ES-I3 (cell line): ENCODE measurements at regions not wholly inside any gene's neighbourhood (a gene's known extent, or its start where the extent isn't known, plus 50 kb on each side); places are given as distances from the start of the nearest gene placed in this dataset.

Experiments used
- H3K36me3 ChIP-seq: 2 replicates; pipeline ENCODE4 v1.6.1; 2013; ENCODE audit warnings: mild to moderate bottlenecking, low read length, control low read depth, moderate library complexity; ENCODE audit not compliant: insufficient read depth
- H3K4me1 ChIP-seq: 2 replicates; pipeline ENCODE4 v1.6.1; 2013; ENCODE audit warnings: mild to moderate bottlenecking, control low read depth, low read length; ENCODE audit not compliant: insufficient read depth
- H3K9ac ChIP-seq: 2 replicates; pipeline ENCODE4 v1.6.1; 2013; ENCODE audit warnings: low read depth, mild to moderate bottlenecking, low read length, moderate library complexity
- H3K9me3 ChIP-seq: 2 replicates; pipeline ENCODE4 v1.6.1; 2013; ENCODE audit warnings: mild to moderate bottlenecking, low read length, moderate library complexity; ENCODE audit not compliant: control insufficient read depth, insufficient read depth

DNA sequence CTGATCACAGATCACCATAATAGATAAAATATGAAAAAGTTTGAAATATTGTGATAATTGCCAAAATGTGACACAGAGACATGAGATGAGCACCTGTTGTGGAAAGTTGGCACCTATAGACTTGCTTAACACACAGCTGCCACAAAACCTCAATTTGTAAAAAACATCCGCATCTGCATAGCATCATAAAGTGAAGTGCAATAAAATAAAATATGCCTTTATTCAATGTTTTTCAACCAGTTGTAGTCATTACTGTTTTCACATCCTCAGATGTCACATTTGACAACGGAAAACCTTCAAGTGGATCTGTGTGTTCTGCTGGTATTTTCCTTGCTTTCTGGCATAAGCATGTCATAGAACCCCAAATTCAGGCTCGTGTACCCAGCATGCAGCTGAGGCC is 50.2 kb upstream of the IFNGR1 start:
- Histone ChIP-seq H3K9ac (no peak overlapping the region), H3K4me1 (no peaks in the 10 kb centered on the region), H3K36me3 (no peaks in the 10 kb centered on the region), H3K9me3 (no peaks in the 10 kb centered on the region)
